GM18499 (cell line): ENCODE measurements at regions not wholly inside any gene's neighbourhood (a gene's known extent, or its start where the extent isn't known, plus 50 kb on each side); places are given as distances from the start of the nearest gene placed in this dataset.
"Not testable (repeated sequence)": the region's sequence is repeated elsewhere in the genome, so short reads cannot be mapped to it uniquely, and the experiment has no call there.

Source experiments
- ATAC-seq: cut with Tn5 transposase; IDR thresholded peaks from one replicate; pipeline ENCODE4 v1.9.1; 2021; ENCODE audit warnings: moderate number of reproducible peaks; ENCODE audit not compliant: insufficient read depth, unreplicated experiment

DNA sequence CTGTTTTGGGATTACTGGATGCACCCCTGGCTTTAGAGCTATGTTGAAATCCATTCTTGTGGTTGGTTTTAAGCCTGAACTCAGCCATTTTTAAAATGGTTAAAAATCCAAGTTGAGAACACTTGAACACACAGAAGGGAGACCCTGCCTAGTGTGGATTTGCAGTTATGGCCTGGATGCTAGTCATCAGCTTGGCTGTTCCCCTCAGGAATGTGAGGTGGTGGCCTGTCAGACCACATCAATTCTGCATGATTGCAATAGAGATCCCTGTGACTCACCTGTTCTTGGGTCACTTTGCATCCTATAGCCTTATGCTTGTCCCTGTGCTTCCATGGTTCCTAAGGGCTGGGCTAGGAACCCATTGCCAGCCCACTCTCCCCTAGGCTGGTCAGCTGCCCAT is 454.1 kb downstream of the ATP23 start:
- no peak for ATAC-seq

DNA sequence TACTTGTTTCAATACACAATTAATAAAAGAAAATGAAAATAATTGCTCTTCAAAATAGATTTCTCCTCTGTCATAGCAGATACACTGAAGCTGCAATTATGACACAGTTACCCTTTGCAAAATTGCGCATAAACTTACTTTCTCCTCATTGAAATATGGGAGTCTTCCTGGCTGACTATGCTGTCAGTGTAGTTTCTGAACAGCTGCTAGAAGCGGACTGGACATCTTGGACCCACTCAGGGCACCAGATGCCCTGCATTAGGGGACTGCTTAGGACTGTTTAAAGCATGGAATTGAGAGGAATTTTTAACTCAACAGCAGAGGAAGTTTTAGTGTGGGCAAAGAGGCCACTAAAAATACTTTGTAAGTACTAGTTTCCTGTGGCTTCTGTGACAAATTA is 454.9 kb downstream of the ATP23 start:
- ATAC-seq = no peak

DNA sequence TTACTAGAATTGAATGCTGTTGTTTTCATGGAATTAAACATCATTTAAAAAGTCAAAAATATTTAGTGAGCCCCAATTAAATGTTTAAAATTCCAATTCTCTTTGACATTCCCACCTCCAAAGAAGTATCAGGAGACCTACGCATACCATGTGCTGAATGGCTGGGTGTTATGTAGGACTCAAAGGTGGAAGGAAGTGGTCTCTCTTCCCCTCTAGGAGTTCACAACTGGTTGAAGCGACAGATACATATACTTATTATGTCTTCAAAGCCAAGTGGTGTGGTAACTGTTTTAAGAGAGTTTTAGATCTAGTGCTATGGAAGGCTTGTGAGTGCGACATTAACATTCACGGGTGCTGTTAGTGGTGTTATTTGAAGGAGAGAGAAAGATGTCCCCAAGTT is 464.0 kb downstream of the ATP23 start:
- no peak for ATAC-seq

DNA sequence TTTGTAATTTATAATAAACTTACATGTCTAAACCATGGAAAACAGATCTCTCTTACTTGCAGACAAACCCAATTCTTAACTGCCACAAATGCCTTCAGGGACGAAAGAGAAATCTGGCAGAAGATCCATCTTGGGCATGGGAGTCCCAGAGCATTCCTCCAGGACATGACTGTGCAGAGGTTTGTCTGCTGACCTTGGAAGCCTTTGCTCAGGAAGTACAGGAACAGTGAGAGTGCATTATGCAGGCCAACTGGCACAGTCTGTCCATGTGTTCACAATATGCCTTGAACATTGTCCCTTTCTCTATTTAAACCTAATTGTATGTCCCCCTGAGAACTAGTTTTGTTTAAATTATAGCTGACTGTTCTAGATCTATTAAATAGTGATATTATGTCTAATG is 467.1 kb downstream of the ATP23 start:
- ATAC-seq = no peak

DNA sequence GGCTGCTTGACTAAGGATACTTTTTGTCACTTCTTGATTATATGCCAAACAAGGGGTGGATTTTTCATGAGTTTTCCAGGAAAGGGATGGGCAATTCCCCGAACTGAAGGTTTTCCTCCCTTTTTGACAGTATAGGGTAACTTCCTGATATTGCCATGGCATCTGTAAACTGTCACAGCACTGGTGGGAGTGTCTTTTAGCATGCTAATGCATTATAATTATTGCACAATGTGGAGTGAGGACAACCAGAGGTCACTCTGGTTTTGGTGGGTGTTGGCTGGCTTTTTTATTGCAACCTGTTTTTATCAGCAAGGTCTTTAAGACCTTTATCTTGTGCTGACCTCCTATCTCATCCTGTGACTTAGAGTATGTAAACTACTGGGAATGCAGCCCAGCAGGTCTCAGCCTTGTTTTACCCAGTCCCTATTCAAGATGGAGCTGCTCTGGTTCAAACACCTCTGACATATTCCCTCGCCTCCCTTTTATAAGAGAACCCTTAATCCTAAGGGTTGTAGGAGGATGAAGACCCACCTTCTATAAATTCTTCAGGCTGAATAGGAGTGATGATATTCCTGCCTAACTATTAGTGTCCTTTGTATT is 471.2 kb downstream of the ATP23 start:
- ATAC-seq = no peak

DNA sequence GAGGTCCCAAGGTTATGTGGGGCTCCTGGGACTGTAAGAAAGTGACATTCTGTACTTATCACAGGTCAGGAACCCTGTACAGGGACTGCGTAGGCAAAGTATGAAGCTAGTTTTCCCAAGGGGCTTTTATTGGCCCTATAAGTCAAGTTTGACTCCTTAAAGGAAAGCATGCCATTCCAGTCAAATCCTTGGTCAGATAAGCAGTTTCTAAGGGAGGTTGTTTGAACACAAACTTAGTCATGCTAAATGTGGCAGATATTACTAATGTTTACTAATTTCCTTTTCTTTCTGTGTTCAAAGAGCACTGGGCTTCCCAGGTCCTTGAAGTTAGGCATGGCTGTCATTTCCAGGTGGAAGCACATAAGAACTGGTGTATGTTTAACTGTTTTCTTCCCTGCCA is 472.4 kb downstream of the ATP23 start:
- no peak for ATAC-seq

DNA sequence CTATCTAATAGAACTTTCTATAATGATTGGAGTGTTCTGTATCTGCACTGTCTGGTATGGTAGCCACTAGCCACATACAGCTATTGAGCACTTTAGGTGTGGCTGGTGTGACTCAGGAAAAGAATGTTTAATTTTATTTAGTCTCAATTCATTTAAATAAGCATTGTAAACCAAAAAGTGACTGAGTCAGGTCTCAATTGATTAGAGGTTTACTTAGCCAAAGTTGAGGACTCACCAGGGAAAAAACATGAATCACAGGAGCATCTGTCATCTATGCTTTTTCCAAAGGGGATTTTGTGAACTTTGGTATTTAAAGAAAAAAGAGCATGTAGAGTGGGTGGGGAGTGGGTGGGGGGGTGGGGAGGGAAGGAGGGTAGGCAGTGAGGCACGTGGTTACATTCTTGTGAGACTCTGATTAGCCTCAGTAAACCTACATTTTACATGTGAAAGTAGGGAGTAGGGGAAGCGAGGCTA is 473.1 kb downstream of the ATP23 start:
- no peak for ATAC-seq

DNA sequence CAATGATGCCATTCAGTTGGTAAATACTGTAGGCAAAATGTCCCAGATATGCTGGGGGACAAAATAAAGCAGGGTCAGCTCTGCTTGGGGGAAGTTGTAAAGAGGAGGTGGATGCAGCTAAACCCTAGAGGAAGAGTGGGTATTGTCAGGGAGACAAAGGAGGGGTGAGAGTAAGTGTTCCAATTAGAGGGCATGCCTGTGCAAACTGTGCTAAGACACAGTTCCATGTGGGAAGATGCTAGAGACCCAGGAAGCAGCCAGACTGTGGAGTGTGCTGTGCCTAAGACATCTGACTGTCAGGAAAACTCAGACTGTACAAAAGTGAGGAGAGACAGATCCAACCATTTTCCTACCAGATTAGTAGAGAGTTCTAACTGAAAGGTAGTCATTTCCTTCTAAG is 474.3 kb downstream of the ATP23 start:
- no peak for ATAC-seq

DNA sequence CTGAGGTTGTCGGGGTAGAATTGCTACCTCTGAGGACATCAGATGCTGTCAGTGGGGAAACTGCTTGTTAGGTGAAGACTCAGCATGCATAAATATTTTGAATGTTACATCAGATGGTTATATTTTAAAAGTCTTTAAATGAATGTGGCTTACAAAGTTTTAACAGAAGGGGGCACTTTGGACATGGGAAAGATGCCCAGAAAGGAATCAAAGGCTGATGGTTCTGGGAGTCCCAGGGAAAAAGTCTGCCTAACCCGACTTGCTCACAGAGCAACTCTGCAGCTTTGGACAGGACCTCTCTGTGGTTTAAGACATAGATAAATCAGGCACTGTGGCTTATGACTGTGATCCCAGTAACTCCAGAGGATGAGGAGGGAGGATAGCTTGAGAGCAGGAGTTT is 474.9 kb downstream of the ATP23 start:
- ATAC-seq = no peak

DNA sequence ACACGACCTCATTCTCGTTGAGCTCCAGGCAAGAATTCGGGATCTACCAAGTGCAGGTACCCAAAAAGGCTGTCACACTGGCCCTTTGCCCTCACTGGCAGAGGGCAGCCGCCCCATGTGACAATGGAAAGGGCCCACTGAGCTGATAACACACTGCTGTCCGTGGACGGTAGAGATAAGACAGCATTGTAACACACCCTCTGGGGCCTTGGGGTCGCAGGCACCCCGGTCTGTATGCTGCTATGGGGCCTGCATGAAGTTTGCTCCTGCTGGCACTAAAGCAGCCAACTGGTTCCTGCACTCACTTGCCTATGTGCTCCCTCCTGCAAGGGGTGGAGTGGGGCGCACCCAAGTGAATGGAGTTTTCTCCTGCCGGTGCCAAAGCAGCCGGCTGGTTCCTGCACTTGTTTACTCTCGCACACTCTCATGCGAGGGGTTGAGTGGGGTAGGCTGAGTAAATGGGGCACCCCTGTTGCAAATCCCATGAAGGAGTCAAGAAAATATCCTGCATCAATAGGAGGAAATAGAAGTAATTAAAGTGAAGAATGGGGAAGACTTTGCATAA is 477.9 kb downstream of the ATP23 start:
- no peak for ATAC-seq

DNA sequence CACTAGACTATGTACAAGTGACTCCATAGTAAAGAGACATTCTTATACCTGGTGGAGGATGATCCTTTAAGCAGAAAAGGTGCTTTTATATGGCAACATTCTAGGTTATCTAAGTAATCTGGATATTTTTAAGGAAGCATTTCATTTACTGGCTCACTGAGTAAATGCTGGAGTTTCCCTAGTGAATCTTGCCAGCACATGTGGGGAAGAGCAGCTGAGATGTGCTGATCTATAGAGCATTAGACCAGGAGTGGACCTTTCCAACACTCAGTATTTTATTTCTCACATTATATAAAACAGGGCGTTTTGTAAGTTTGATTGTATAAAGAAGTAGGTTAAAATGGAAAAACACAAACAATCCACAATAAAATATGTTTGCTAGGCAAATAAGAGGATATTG is 478.5 kb downstream of the ATP23 start:
- no peak for ATAC-seq

DNA sequence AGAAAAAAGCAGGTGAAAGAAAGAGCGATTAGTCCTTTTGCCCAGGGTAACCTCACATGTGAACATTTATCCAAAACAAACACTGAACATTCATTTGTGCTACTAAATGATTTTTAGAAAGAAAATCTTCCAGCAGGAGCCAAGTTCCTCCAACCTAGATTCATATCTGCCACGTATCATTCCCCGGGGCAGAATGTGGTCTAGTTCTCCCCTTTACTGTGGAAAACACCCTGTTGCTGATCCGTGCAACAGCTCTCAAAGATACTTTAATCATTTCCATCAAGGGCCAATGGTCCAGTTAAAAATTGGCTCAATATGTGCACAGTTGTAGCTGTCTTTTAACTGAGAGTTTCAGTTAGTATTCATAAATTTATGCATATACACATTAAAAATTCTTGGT is 479.1 kb downstream of the ATP23 start:
- ATAC-seq = no peak

DNA sequence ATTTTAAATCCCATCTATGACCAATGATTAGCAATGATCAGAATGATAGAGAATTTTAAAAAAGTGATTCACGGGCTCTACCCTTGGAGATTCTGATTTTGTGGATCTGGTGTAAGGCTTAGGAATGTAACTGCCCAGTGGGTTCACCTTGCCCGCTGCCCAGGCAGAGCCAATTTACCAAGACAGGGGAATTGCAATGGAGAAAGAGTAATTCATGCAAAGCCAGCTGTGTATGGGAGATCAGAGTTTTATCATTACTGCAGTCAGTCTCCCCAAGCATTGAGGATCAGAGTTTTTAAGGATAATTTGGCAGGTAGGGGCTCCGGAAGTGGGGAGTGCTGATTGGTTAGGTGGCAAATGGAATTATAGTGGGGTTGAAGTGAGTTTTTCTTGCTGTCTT is 480.6 kb downstream of the ATP23 start:
- ATAC-seq = no peak

DNA sequence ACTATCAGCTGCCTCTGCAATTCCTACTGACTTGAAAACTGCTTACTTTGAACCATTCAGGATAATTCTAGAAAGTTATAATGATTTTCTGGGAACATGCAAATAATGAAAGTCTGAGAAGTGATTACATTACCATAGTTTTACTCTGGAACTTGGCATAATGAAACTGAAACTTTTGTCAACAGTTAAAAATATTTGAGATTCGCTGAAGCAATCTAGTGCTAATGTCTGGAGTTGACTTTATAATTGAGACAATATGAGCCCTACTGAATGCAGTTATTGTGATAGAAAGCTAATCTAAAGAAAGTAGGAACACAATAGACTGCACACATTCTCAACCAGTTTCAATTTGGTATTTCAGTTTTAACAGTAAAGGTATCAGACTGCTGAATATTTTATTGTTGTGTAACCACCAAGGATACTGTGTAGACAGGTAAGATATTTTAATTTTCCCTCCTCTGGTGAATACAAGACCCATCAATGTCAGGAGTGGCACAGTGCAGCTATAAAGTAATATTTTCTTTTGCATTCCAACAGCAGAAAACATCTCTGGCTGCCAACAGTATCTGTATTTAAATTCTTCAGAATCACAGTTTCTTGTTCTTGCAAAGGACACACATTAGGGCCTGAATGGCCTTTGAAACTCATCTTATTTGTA is 483.5 kb downstream of the ATP23 start:
- no peak for ATAC-seq

DNA sequence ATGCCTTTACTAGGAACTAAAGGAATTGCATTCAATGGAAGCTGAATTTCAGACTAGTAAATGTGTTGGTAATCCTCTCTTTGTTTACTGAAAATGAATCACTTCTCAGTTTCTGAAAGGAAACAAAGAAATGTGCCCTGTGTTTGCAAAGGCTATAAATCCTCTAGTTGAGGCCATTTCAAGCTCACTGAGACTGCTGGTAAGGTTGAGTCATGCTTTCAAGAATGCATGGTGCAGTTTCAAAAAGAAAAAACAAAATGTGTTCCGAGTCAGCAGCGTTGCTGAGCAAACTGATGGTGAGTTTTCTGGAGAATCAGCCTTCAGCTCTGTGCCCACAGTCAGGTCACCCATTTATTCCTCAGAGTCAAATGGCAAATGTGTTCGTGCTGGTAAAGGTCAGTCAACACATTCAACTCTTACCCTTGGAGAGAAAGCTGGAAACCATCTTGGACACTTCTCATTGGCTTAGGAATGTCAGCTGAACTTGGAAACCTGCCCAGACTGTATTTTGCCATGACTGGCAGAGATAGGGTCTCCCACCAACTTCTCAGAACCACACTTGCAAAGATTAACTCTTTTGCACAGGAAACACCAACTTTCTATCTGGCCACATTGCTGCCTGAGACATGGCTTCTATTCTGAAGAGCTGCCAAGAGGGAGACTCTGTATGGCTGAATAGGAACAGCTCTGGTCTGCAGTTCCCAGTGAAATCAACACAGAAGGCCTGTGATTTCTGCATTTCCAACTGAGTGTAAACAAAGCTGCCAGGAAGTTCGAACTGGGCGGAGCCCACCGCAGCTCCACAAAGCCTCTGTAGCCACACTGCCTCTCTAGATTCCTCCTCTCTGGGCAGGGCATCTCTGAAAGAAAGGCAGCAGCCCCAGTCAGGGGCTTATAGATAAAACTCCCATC is 484.4 kb downstream of the ATP23 start:
- ATAC-seq = peak; percentile 96

DNA sequence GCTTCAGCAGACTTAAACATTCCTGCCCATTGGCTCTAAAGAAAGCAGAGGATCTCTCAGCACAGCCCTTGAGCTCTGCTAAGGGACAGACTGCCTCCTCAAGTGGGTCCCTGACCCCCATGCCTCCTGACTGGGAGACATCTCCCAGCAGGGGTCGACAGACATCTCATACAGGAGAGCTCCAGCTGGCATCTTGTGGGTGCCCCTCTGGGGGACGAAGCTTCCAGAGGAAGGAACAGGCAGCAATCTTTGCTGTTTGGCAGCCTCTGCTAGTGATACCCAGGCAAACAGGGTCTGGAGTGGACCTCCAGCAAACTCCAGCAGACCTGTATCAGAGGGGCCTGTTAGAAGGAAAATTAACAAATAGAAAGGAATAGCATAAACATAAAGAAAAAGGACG is 485.1 kb downstream of the ATP23 start:
- not testable (repeated sequence) for ATAC-seq

DNA sequence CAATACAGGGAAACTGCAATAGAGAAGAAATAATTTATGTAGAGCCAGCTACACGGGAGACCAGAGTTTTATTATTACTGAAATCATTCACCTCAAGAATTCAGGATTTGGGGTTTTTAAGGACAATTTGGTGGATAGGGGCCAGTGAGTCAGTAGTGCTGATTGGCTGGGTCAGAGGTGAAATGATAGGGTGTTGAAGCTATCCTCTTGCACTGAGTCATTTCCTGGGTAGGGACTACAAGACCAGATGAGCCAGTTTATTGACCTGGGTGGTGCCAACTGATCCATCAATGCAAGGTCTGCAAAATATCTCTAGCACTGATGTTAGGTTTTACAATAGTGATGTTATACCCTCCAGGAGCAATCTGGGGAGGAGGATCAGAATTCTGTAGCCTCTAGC is 486.3 kb downstream of the LRIG3 start:
- ATAC-seq = no peak

DNA sequence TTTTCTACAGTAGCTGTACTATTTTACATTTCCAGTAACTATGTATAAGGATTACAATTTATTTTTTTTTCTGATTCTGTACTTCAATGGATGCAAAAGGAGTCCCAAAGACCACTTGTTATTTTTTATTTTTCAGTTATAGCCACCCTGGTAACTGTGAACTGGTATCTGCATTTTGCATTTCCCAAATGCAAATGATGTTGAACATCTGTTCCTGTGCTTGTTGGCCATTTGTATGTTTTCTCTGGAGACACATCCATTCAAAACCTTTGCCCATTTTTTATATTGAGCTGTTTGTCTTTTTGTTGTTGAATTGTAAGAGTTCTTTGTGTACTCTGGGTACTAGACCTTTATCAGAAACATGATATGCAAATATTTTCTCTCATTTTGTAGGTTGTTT is 485.6 kb downstream of the LRIG3 start:
- no peak for ATAC-seq

DNA sequence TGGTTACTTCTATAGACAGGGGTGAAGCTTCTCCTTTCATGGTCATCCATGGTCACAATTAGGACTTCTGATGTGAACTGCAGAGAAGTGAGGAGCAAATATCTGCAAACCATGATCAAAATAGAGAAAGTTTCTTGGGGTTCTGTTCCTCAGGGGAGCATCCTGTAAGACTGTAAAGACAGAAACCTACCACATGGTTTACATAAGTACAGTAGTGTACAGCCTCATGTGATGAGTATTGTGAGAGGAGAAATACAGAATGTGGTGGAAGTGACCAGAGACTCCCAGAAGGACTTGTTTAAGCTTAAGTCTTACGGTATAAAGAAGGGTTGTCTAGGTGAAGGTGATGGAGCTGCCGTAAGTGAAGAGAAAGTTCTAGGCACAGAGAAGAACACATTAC is 484.7 kb downstream of the LRIG3 start:
- ATAC-seq = no peak

DNA sequence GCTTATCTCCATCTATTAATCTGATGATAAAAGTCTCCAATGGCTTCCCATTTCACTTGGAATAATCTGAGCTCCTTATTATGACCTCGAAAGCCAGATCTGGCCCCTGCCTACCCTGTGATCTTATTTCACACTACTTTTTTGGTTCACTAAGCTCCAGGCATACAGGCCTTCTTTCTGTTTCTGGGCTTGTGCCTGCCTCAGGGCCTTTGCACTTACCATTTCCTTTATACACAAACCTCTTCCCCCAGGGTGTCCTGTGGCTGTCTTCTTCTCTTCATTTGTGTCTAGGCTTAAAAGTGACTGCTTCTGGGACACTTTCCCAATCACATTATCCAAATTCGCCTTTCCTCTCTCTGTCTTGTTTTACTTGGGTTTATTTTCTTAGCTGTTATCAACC is 478.8 kb downstream of the LRIG3 start:
- no peak for ATAC-seq
